SK-MEL-5 (cell line): ENCODE measurements at regions not wholly inside any gene's neighbourhood (a gene's known extent, or its start where the extent isn't known, plus 50 kb on each side); places are given as distances from the start of the nearest gene placed in this dataset.

Experiments used
- DNase-seq: peaks from one replicate; pipeline ENCODE4 v3.0.0-alpha.2; 2016; ENCODE audit warnings: low read depth, low spot score
- in situ Hi-C: cut with HindIII; loops from 2 replicates; pipeline ENCODE4 v1.10.0; 2016; ENCODE audit warnings: low sequenced_read_pairs, high pct_unique_total_duplicates, low pct_unique_long_range_greater_than_20kb

- no peak for DNase-seq
- in situ Hi-C loops, result no loop called here
Measured at GRCh38 chr11:134674974-134675373, 262.9 kb upstream of the B3GAT1 start.

DNA sequence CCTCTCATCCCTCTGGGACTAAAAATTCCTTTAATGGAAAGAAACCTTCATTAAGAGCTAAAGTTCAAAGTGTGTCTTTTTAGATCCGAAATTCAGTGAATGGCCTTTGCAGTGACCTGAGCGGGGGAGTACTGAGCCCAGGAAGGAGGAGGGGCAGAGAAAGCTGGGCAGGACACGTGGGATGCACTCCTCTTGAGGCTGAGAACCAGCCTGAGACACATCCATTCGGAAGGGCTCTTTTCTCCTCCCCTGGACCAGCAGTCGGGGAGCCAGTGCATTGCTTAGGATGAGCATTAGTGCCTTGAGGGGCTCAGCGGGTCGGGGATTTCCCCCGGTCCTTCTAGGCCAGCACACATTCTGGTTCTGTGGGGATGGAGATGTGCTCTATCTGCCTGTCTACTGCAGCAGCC lies 258.9 kb upstream of the B3GAT1 start:
- in situ Hi-C loops, result no loop called here
- no peak for DNase-seq

- in situ Hi-C loops, result no loop called here
Measured at GRCh38 chr11:134670247-134670782, 258.3 kb upstream of the B3GAT1 start.

DNA sequence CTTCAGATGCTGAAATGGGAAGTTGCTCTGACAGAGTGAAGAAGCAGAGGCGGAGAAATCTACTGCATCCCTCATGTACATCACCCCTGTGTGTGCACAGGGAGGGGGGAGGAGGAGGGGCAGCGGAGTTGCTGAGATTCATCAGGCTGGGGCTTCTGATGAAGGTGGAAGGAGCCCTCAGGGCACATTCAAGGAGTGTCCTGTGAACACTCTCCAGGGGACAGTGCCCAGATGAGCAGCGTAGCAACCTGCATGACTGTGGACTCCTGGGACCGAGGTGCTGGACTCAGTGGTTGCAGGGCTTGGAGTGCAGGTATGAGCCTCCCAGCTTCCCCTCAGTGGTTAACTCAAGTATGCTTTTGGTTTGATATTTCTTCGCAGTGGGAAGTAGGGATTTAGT lies 257.8 kb upstream of the B3GAT1 start:
- no peak for DNase-seq
- in situ Hi-C loops, result no loop called here

More at GRCh38 chr11:134670247-134670782, 258.3 kb upstream of the B3GAT1 start:
- DNase-seq, result no peak

- in situ Hi-C loops, result no loop called here
- no peak for DNase-seq
Measured at GRCh38 chr11:134668796-134669195, 256.8 kb upstream of the B3GAT1 start.

DNA sequence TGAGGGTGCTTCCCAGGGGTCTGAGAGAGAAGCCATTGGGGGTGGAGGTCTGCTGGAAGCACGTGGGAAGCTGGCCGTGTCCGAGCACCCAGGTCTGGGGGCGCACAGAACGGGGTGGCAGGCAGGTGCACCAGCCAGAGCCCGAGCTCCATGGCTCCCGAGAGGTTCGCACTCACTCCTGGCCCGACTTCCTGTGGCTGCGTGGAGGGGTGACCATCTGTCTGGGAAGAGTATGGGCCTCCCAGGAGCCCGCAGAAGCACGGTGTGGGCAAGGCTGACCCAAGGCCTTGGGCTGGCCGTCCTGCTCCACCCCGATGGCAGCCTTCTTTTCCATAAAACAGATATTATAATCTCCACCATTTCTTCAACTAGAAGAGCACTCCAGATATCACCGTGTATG lies 256.0 kb upstream of the B3GAT1 start:
- DNase-seq, result no peak
- in situ Hi-C loops, result no loop called here

- in situ Hi-C loops, result no loop called here
Measured at GRCh38 chr11:134667505-134667904, 255.5 kb upstream of the B3GAT1 start.

GRCh38 chr11:134667175-134667500 lies 255.1 kb upstream of the B3GAT1 start:
- in situ Hi-C loops, result no loop called here

More at GRCh38 chr11:134667505-134667904, 255.5 kb upstream of the B3GAT1 start:
- DNase-seq, result no peak

DNA sequence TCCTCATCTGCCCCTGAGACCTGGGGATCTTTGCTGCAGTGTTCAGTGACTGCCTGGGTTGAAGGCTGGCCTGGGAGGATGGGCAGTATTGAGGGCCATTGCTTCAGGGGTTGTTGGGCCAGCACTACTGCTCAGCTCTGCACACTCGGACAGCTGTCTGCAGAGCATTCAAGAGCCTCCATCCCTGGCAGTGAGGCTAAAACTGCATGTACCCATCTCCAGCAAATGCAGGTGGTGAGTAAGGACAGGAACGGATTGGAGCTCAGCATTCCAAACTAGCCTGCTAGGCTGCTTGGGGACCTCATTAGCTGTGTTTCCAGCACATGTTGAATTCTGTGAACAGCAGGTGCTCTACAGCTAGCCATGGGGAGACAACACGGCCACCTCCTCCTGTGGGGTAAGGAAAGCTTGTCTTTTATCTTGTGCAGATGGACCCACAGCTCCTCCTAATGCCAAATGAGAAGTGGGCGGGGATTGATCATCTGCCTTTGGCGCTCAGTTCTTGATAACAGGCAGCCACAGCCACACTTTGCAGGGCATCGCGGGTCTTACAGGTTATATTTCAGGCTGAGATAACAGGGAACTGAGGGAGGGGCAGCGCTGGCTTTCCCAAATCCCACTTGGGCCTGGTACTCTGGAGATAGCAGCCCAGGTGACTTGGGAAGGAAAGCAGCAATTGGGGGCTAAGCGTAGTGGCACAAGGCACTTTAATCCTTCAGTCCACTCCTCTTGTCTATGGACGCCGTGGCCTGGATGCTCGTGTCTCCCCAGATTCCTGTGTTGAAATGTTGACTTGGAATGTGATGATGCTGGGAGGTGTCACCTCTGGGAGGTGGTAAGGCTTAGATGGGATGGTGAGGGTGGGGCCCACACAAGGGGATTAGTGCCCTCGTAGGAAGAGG lies 254.5 kb upstream of the B3GAT1 start:
- DNase-seq, result no peak
- in situ Hi-C loops, result no loop called here

More at GRCh38 chr11:134667175-134667500, 255.1 kb upstream of the B3GAT1 start:
- DNase-seq, result no peak

- in situ Hi-C loops, result no loop called here
- no peak for DNase-seq
Measured at GRCh38 chr11:134665571-134666270, 253.7 kb upstream of the B3GAT1 start.

GRCh38 chr11:134665188-134665535 lies 253.1 kb upstream of the B3GAT1 start:
- in situ Hi-C loops, result no loop called here
- DNase-seq, result no peak

GRCh38 chr11:134664447-134665187 lies 252.6 kb upstream of the B3GAT1 start:
- no peak for DNase-seq
- in situ Hi-C loops, result no loop called here

DNA sequence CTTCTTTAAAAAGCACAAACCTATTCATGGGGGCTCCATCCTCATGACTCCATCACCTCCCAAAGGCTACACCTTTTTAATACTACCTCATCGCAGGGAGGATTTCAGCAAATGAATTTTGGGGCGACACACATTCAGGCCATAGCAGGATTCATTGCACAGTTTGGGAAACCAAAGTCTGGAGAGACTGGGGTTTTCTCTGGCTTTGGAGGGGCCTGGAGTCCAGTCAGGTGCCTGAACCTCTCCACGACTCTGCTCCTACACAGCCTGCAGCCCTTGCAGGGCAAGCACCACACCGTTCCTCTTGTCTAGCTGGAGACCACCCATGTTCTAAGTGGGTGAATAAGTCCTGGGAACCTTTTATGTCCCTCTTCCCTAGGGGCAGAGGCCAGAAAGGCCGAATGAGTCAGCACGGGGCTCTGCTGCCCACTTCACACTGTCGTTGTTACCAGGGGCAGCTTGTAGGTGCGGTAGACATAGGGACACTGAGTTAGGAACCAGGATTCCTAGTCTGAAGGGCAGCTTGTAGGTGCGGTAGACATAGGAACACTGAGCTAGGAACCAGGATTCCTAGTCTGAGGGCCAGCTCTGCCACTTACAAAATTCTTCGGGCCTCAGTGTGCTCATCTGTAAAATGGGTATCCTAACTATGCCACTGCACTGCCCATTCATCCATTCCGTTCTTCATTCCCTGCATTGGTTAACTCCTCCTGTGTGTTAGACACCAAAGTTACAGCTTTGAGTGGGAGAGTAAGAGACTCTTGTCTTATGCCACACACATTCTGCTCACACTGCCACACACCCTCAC lies 251.7 kb upstream of the B3GAT1 start:
- DNase-seq, result no peak
- in situ Hi-C loops, result no loop called here

GRCh38 chr11:134662629-134663360 lies 250.8 kb upstream of the B3GAT1 start:
- in situ Hi-C loops, result no loop called here
- DNase-seq, result no peak

DNA sequence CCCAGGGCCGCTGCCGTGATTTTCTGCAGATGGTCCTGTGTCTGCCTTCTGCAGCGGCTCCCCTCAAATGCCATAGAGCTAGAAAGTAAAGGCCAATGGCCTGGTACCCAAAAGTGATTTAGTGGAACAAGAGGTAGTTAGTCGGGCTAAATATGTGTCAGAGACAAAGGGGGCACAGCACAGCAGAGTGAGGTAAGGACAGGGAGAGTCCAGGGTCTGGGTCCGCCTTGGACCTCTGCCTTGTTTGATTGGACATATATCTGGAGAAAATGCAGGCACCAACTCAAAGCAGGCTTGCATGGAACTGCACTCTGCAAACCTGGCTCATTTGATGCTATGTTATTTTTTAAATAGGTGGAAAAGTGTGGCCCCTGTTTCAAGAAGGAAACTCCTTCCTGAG lies 249.6 kb upstream of the B3GAT1 start:
- in situ Hi-C loops, result no loop called here

DNA sequence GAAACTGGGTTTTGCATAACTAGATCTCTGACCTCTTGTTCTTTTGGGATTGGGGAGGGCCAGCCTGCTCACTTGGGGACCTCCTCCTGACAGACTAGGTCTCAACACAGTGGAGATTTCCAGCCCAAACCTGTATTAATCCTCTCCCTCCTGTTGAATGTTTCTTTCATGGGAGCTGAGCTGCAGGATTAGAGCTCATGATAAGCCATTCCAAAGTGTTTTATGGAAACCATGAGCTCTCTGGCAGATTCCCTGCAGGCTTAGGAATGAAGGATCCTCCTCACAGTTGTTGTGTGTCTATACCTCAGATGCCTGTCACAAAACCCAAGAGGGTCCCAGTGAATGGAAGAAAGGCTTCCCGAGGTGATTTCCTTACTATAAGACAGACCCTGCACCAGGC lies 248.4 kb upstream of the B3GAT1 start:
- no peak for DNase-seq
- in situ Hi-C loops, result no loop called here

More for the DNA sequence above, 249.6 kb upstream of the B3GAT1 start:
- no peak for DNase-seq

- DNase-seq, result no peak
- in situ Hi-C loops, result no loop called here
Measured at GRCh38 chr11:134659882-134660281, 247.8 kb upstream of the B3GAT1 start.
